ENCODE measurements at regions not wholly inside any gene's neighbourhood (a gene's known extent, or its start where the extent isn't known, plus 50 kb on each side); places are given as distances from the start of the nearest gene placed in this dataset.

- Histone ChIP-seq H3K4me1 (no peaks in the 10 kb centered on the region), H3K4me3 (no peak overlapping the region), H3K36me3 (no peaks in the 10 kb centered on the region), H3K27me3 (peaks cover 0 to 12% of the 10 kb centered on the region in 2 donors), H3K27ac (no peak overlapping the region), H3K9me3 (peaks cover 5 to 9% of the 10 kb centered on the region in 2 donors)
- no peak for TF ChIP-seq POLR2AphosphoS5 (IDR thresholded peaks at IDR 0.05)
- no peak for TF ChIP-seq CTCF (IDR thresholded peaks at IDR 0.05)
- no peak for TF ChIP-seq POLR2A (IDR thresholded peaks at IDR 0.05)
- intact Hi-C loops (cut with DNase I; ENCODE audit: low total_unique reads), result no loop called here
- DNase-seq (ENCODE audit: low spot score in 2 of 2), result no peak
These were observed 576.2 kb downstream of the MATN1 start for GRCh38 chr1:30147188-30147587.

GRCh38 chr1:30146448-30146847 lies 576.9 kb downstream of the MATN1 start:
- TF ChIP-seq POLR2A (IDR thresholded peaks at IDR 0.05), result no peak
- no peak for TF ChIP-seq CTCF (IDR thresholded peaks at IDR 0.05)
- no peak for TF ChIP-seq POLR2AphosphoS5 (IDR thresholded peaks at IDR 0.05)
- H3K4me1 ChIP-seq, result no peaks in the 10 kb centered on the region
- no peaks in the 10 kb centered on the region for H3K36me3 ChIP-seq
- no peak overlapping the region for H3K4me3 ChIP-seq
- intact Hi-C loops (cut with DNase I; ENCODE audit: low total_unique reads), result no loop called here
- peaks cover 1 to 5% of the 10 kb centered on the region in 2 donors for H3K9me3 ChIP-seq
- peaks cover 0 to 12% of the 10 kb centered on the region in 2 donors for H3K27me3 ChIP-seq
- DNase-seq (ENCODE audit: low spot score in 2 of 2), result no peak
- no peak overlapping the region for H3K27ac ChIP-seq

- H3K4me3 ChIP-seq, result no peak overlapping the region
- TF ChIP-seq CTCF (IDR thresholded peaks at IDR 0.05) (no peak), POLR2A (IDR thresholded peaks at IDR 0.05) (no peak), POLR2AphosphoS5 (IDR thresholded peaks at IDR 0.05) (no peak)
- no peaks in the 10 kb centered on the region for H3K36me3 ChIP-seq
- peaks cover 0 to 14% of the 10 kb centered on the region in 2 donors for H3K27me3 ChIP-seq
- H3K9me3 ChIP-seq, result peaks cover 0 to 5% of the 10 kb centered on the region in 2 donors
- DNase-seq (ENCODE audit: low spot score in 2 of 2), result no peak
- intact Hi-C loops (cut with DNase I; ENCODE audit: low total_unique reads), result no loop called here
- H3K4me1 ChIP-seq, result no peaks in the 10 kb centered on the region
- H3K27ac ChIP-seq, result no peak overlapping the region
These were observed 577.6 kb downstream of the MATN1 start for GRCh38 chr1:30145723-30146303.

- DNase-seq (ENCODE audit: low spot score in 2 of 2), result no peak
- intact Hi-C loops (cut with DNase I; ENCODE audit: low total_unique reads), result no loop called here
- H3K27me3 ChIP-seq, result peaks cover 0 to 15% of the 10 kb centered on the region in 2 donors
- no peaks in the 10 kb centered on the region for H3K4me1 ChIP-seq
- no peak overlapping the region for H3K27ac ChIP-seq
- H3K9me3 ChIP-seq, result peaks cover 0 to 5% of the 10 kb centered on the region in 2 donors
- TF ChIP-seq POLR2AphosphoS5 (IDR thresholded peaks at IDR 0.05), result no peak
- TF ChIP-seq POLR2A (IDR thresholded peaks at IDR 0.05), result no peak
- no peak for TF ChIP-seq CTCF (IDR thresholded peaks at IDR 0.05)
- H3K4me3 ChIP-seq, result no peak overlapping the region
- no peaks in the 10 kb centered on the region for H3K36me3 ChIP-seq
These were observed 578.6 kb downstream of the MATN1 start for GRCh38 chr1:30144831-30145230.

- intact Hi-C loops (cut with DNase I; ENCODE audit: low total_unique reads), result no loop called here
- H3K4me3 ChIP-seq, result no peak overlapping the region
- no peak for DNase-seq (ENCODE audit: low spot score in 2 of 2)
- H3K27ac ChIP-seq, result no peak overlapping the region
- no peaks in the 10 kb centered on the region for H3K36me3 ChIP-seq
- H3K4me1 ChIP-seq, result no peaks in the 10 kb centered on the region
- H3K9me3 ChIP-seq, result peaks cover 0 to 5% of the 10 kb centered on the region in 2 donors
- TF ChIP-seq POLR2A (IDR thresholded peaks at IDR 0.05) (no peak), CTCF (IDR thresholded peaks at IDR 0.05) (no peak), POLR2AphosphoS5 (IDR thresholded peaks at IDR 0.05) (no peak)
- H3K27me3 ChIP-seq, result peaks cover 0 to 15% of the 10 kb centered on the region in 2 donors
These were observed 579.9 kb downstream of the MATN1 start for GRCh38 chr1:30143517-30143916.
